NCI-H748 (cell line): ENCODE measurements at regions not wholly inside any gene's neighbourhood (a gene's known extent, or its start where the extent isn't known, plus 50 kb on each side); places are given as distances from the start of the nearest gene placed in this dataset.
A peak's percentile ranks its signal among the peaks of the same experiment; 100 is the strongest.

ENCODE experiments used
- DNase-seq: peaks from one replicate; lab custom pipeline; 2025; ENCODE audit not compliant: unreplicated experiment; lab: John Stamatoyannopoulos, UW

- DNase-seq: no peak
Measured at GRCh38 chr2:18797133-18797845, 207.9 kb upstream of the NT5C1B start.

DNA sequence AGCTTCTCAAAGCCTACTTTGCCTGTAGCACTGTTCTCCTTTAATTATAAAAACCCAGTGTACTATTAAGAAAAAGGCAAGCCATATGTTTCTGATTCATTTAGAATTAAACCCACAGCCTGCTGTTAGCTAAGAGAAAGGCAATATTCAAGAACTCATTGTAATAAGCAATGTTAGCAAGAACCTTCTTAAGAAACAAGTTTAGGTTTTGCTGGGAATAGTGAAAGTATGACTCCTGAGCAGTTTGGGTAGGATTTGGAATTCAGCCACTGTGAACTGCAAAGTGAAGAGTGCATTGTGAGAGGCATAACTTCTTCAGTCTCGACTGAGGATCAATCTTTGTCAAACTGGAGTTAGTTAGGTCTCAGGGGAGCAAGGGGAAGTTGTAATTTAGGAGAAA lies 206.5 kb upstream of the NT5C1B start:
- DNase-seq: no peak

- DNase-seq: no peak
Measured at GRCh38 chr2:18792684-18793083, 203.3 kb upstream of the NT5C1B start.

GRCh38 chr2:18792226-18792629 lies 202.9 kb upstream of the NT5C1B start:
- DNase-seq: no peak

- no peak for DNase-seq
Measured at GRCh38 chr2:18791172-18791797, 201.9 kb upstream of the NT5C1B start.

- DNase-seq: no peak
Measured at GRCh38 chr2:18790509-18791171, 201.3 kb upstream of the NT5C1B start.

DNA sequence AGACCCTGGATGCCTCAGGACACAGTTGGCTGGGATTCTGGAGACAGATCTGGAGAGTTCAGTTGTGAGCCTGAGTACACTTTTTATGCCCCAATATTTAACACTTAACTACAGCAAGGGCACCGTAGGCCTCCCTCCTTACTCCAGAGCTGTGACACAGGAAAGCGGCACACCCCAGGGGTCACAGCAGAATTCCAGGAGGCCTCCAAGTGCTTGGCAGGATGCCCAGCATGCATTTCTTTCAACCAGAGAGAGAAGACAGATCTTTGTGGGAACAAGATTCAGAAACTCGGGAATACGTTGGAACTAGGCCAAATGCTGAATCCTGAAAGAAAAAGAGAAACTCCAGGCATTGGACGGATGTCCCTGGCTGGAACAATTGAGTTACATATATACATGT lies 199.2 kb upstream of the NT5C1B start:
- no peak for DNase-seq

DNA sequence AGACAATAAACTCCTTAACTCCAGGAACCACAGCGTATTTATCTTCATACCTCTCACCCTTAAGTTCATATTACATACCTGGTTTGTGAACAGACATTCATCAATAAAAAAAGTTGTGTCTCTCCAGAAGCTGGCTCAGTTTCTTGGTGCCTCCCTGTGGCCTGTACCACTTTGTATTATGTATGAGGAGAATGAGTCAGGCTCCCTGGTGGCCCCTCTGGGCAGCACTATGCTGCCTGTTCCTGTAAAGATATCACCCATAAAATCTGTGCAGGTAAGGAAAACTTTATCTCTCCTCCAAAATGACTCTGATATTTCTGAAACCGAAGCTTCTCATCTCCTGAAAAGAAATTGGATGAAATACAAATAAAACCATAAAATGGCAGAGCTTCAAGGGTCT lies 198.4 kb upstream of the NT5C1B start:
- no peak for DNase-seq

GRCh38 chr2:18784245-18784644 lies 194.9 kb upstream of the NT5C1B start:
- DNase-seq: no peak

GRCh38 chr2:18781541-18782280 lies 192.3 kb upstream of the NT5C1B start:
- DNase-seq: no peak

DNA sequence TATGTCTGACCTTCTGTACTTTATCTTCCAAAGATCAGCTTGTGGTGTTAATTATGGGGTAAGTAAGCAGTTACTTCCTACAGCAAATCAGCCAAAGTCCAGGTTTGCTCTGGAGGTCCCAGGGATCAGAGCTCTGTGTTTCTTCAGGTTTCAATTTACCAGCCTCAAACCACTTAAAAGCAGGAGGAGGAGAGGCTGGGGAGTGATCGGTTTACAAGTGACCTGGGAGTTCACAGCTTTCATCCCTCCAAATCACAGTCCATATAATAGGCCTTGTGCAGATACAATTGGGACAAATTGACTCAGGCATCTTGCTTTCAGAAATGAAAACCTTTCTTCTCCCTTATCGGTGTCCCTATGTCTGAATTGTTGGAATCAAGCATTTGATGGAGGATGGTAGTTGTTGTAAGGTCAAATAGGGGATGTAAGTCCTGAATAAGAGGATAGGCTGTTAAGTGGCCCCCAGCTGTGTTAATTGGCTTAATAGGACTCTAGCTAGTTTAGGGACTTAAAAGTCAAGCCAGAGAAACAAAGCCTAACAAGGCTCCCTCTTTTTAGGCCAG lies 188.0 kb upstream of the NT5C1B start:
- peak; percentile 95 for DNase-seq

GRCh38 chr2:18771212-18771611 lies 181.8 kb upstream of the NT5C1B start:
- DNase-seq: no peak

DNA sequence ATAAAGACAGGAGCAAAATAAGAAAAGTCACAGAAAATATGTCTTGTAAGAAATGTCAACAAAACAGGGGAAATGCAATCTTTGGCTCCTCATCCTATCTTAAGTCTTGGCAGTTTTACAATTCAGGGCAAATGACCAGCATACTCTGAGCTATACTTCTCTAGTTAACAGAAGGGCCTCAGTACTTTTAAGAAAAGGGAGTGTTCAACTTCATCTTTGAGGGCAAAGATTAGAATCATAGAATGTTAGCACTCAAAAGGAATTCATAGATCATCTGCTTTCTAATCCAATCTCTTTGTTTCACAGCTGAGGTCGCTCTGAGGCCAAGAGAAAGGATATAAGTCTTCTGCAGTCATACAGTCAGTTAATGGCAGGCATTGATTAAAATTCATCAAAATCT lies 174.0 kb upstream of the NT5C1B start:
- DNase-seq: no peak

DNA sequence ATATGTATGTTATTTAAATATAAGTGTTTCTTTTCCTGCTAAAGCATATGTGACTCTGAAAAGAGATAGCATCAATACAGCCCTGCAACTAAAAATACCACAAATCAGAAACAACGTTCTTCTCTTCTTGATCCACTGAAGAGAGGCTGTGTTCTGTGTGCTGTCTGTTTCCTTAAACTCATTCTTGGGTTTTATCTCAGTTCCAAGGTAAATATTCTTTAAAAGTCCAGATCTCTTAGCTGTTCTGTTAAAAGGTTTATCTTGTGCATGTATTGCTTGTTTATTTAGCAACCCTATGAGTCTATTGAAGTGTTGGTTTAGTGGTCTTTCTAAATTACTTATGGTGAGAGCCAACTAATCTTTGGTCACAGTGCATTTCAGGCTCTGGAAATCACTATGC lies 173.3 kb upstream of the NT5C1B start:
- no peak for DNase-seq

- peak; percentile 36 for DNase-seq
Measured at GRCh38 chr2:18754286-18754685, 164.9 kb upstream of the NT5C1B start.

DNA sequence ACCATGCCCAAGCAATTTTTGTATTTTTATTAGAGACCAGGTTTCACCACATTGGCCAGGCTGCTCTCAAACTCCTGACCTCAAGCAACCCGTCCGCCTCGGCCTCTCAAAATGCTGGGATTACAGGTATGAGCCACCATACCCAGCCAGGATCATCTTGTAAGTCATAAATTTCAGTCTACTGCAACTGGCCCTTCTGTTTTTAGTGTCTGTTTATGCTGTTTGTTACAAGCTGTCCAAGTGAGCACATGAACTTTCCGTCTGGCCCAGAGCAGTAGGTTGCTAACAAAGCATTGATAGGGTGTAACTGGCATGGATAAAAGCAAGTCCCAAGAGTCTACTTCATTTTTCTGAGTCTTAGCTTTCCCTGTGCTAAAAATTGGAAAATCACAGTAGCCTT lies 164.4 kb upstream of the NT5C1B start:
- DNase-seq: no peak

DNA sequence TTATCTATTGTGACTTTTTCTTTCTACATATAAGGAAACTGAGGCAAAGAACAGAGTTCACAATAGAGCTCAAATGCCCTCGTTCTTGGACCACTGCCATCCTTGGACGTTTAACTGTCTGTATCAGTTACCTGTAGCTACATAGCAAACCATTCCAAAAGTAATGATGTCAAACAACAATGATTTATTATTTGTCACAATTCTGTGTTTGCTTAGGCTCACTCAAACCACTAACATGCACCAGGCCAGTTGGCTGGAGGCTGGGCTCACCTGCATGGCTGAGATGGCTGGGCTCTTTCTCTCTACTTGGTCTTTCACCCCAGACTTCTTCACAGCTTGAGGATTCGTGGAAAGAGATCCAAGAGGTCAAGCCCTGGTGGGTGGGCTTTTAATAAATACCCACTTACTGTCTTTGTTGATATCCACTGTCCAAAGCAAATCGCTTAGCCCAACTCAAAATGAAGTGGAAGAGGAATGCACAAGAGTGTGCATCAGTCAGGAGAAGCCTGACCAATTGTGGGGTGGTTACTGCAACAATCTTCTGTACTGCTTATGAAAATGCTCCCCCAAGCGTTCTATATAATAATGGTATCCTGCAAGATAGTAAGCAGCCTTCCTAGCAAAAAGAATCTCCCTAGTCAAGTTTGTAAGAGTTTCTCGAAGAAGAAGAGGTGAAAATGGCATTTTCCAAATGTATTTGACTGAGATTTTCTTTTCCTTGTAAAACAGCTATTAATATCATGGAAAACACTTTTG lies 163.5 kb upstream of the NT5C1B start:
- DNase-seq: peak; percentile 44

DNA sequence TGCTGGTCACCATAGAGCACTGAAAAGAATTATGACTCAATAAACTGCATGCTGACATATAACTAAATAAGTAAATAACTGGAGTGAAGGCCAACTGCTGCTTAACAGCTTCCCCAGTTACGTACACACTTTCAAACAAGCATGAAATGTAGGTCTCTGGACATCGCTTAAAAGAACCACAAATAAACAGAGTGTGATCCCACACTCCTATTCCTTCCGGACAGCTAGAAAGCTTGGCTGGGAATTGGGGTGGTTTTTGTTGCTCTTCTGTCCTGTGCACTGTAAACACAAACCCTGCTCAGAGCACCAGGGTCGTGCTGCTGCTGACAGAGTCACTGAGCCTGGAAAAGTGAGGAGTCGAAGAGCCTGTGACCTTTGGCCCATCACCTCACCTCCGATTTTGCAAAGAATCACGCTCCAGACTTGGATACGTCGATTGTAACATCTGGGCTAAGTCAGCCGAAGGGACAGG lies 162.7 kb upstream of the NT5C1B start:
- peak; percentile 27 for DNase-seq

- no peak for DNase-seq
Measured at GRCh38 chr2:18750672-18751554, 161.5 kb upstream of the NT5C1B start.
